SK-N-SH (cell line): ENCODE measurements at regions not wholly inside any gene's neighbourhood (a gene's known extent, or its start where the extent isn't known, plus 50 kb on each side); places are given as distances from the start of the nearest gene placed in this dataset.
A peak's percentile ranks its signal among the peaks of the same experiment; 100 is the strongest.

Experiments
- CTCF ChIA-PET: fragments of 300-600, 350-600 bp; formaldehyde crosslinking; extraction: SDS; loops from one replicate; lab custom pipeline; 2021; lab: Yijun Ruan, JAX
- POLR2A ChIA-PET: fragments of 350-600 bp; sonication (Branson Sonifier 250); formaldehyde crosslinking; extraction: SDS; loops from one replicate; lab custom pipeline; 2020; ENCODE audit warnings: antibody characterized with exemption, inconsistent platforms; lab: Yijun Ruan, JAX
- DNase-seq: peaks from one replicate; pipeline ENCODE4 v3.0.0; 2012
- H2AFZ ChIP-seq: fragments of 200-600 bp; sonication (generic); 2 replicates; pipeline ENCODE4 v1.8.1; 2016; ENCODE audit warnings: antibody characterized with exemption, mild to moderate bottlenecking, low read depth
- H3F3A ChIP-seq: fragments of 200-600 bp; sonication (generic); replicated peaks from 2 replicates; pipeline ENCODE3; 2016; ENCODE audit warnings: antibody characterized with exemption, mild to moderate bottlenecking; ENCODE audit not compliant: insufficient read depth
- H3K27ac ChIP-seq, 2 experiments: fragments of 200-500 bp in 1 of 2; fragments of 200-600 bp in 1 of 2; sonication (Bioruptor generic) in 1 of 2; sonication (generic), shearing (Covaris generic) in 1 of 2; 2 replicates each; pipeline versions ENCODE4 v1.5.1 to v1.6.1; 2014 to 2016; ENCODE audit warnings: low read depth in 2 of 2, inconsistent platforms in 1 of 2, low read length in 1 of 2, mild to moderate bottlenecking in 1 of 2, mixed read lengths in 1 of 2
- H3K27me3 ChIP-seq: fragments of 200-600 bp; sonication (generic), shearing (Covaris generic); 2 replicates; pipeline ENCODE4 v1.6.1; 2016; ENCODE audit warnings: mixed run types; ENCODE audit not compliant: insufficient read depth
- H3K36me3 ChIP-seq, 2 experiments: fragments of 200-500 bp in 1 of 2; fragments of 200-600 bp in 1 of 2; sonication (Bioruptor generic) in 1 of 2; sonication (generic) in 1 of 2; replicated peaks in 1 of 2; 2 replicates each; pipeline versions ENCODE3 to v1.5.1; 2014 to 2016; ENCODE audit warnings: low read length in 1 of 2, mild to moderate bottlenecking in 1 of 2; ENCODE audit not compliant: insufficient read depth in 2 of 2, control insufficient read depth in 1 of 2
- H3K4me1 ChIP-seq, 2 experiments: fragments of 200-500 bp in 1 of 2; fragments of 200-600 bp in 1 of 2; sonication (Bioruptor generic) in 1 of 2; sonication (generic), shearing (Covaris generic) in 1 of 2; 2 replicates each; pipeline versions ENCODE4 v1.5.1 to v1.6.1; 2014 to 2016; ENCODE audit warnings: low read depth in 1 of 2, low read length in 1 of 2, mixed run types in 1 of 2; ENCODE audit not compliant: insufficient read depth in 2 of 2, control insufficient read depth in 1 of 2
- H3K4me2 ChIP-seq: fragments of 200-600 bp; sonication (generic), shearing (Covaris generic); 2 replicates; pipeline ENCODE4 v1.6.1; 2017; ENCODE audit warnings: mixed run types
- H3K4me3 ChIP-seq, 2 experiments: fragments of 200-500 bp in 1 of 2; fragments of 200-600 bp in 1 of 2; sonication (Bioruptor generic) in 1 of 2; sonication (generic), shearing (Covaris generic) in 1 of 2; 2 replicates each; pipeline versions ENCODE4 v1.5.1 to v1.8.1; 2014 to 2016; ENCODE audit warnings: low read depth in 2 of 2, inconsistent platforms in 1 of 2, low read length in 1 of 2, mild to moderate bottlenecking in 1 of 2, mixed read lengths in 1 of 2, moderate library complexity in 1 of 2
- H3K79me2 ChIP-seq: fragments of 200-600 bp; sonication (generic); 2 replicates; pipeline ENCODE4 v1.8.1; 2017; ENCODE audit warnings: mild to moderate bottlenecking; ENCODE audit not compliant: insufficient read depth
- H3K9ac ChIP-seq: fragments of 200-600 bp; sonication (generic); 2 replicates; pipeline ENCODE4 v1.6.1; 2017; ENCODE audit warnings: mixed run types
- H3K9me2 ChIP-seq: fragments of 200-600 bp; sonication (generic); 2 replicates; pipeline ENCODE4 v1.6.1; 2017; ENCODE audit warnings: mixed run types
- H3K9me3 ChIP-seq: fragments of 200-600 bp; sonication (generic); 2 replicates; pipeline ENCODE4 v1.6.1; 2017; ENCODE audit warnings: mixed run types, mild to moderate bottlenecking, moderate library complexity
- H4K20me1 ChIP-seq: fragments of 200-600 bp; sonication (generic); 2 replicates; pipeline ENCODE4 v1.6.1; 2017; ENCODE audit warnings: mild to moderate bottlenecking, mixed run types; ENCODE audit not compliant: insufficient read depth
- EP300 ChIP-seq, 2 experiments: IDR thresholded peaks; 2 replicates each; pipeline versions ENCODE4 v1.4.0 to v1.6.1; 2012; ENCODE audit warnings: borderline replicate concordance in 1 of 2, low read depth in 1 of 2, low read length in 1 of 2
- FOXJ3 ChIP-seq: sonication (generic); formaldehyde crosslinking; IDR thresholded peaks from 2 replicates; pipeline ENCODE4 v1.5.1; 2020; ENCODE audit warnings: mild to moderate bottlenecking, missing genetic modification reagents
- GABPA ChIP-seq: IDR thresholded peaks from 2 replicates; pipeline ENCODE4 v1.4.0; 2012; ENCODE audit warnings: low read depth, mild to moderate bottlenecking
- GATA2 ChIP-seq: sonication (generic); formaldehyde crosslinking; IDR thresholded peaks from 2 replicates; pipeline ENCODE4 v1.5.0; 2020; ENCODE audit warnings: mild to moderate bottlenecking, missing genetic modification reagents
- NRF1 ChIP-seq: IDR thresholded peaks from 2 replicates; pipeline ENCODE4 v1.6.1; 2012; ENCODE audit warnings: low read depth, mild to moderate bottlenecking, low read length
- POLR2AphosphoS5 ChIP-seq: IDR thresholded peaks from 2 replicates; pipeline ENCODE4 v1.6.1; 2012; ENCODE audit warnings: low read depth, low read length
- SMC3 ChIP-seq: IDR thresholded peaks from 2 replicates; pipeline ENCODE4 v1.6.1; 2012; ENCODE audit warnings: low read depth, low read length, improper control_type of control experiment
- WGBS: methylation state at CpG from one replicate; pipeline ENCODE4 v1.1.6; 2017; ENCODE audit warnings: low lambda C conversion rate; 5-methylcytosine and 5-hydroxymethylcytosine counted together
- TF ChIP-seq, protein P1 (sequence below): IDR thresholded peaks from 2 replicates; pipeline ENCODE4 v1.6.1; 2012; ENCODE audit warnings: mild to moderate bottlenecking, low read depth, low read length, moderate library complexity
- TF ChIP-seq, protein P2 (sequence below): fragments of 200-600 bp; sonication (generic); IDR thresholded peaks from 2 replicates; pipeline ENCODE4 v1.6.1; 2017; ENCODE audit warnings: antibody characterized with exemption, mild to moderate bottlenecking, moderate library complexity
- TF ChIP-seq, protein P3 (sequence below): IDR thresholded peaks from 2 replicates; pipeline ENCODE4 v1.4.0; 2012; ENCODE audit warnings: low read depth, borderline replicate concordance

DNA sequence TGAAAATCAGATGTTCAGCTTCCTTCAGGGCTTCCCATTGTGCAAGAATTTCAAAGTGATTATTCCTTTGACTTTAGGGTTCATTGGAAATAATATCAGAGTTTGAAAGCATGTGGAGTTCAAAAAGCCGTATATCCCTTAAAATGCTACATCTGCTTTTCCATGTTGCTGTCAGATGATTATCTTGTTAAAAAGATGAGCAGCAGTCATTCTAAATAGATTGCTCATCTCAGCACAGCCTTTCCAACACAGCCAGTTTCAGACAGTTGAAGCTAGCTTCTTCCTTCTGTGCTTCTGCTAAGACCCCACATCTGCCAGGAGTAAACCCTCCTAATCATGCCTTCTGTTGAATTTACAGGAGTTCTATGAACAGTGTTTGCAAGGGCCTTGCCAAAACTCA lies 204.4 kb upstream of the PTER start:
- Histone ChIP-seq H3K4me2 (no peak overlapping the region), H3K4me1 (peaks cover 0 to 9% of the 10 kb centered on the region in 2 experiments; a peak in 1 of 4 replicates), H3K9ac (no peak overlapping the region), H3K4me3 (no peak overlapping the region), H3F3A (no peaks in the 10 kb centered on the region), H3K36me3 (no peaks in the 10 kb centered on the region), H2AFZ (no peak overlapping the region), H3K27me3 (no peaks in the 10 kb centered on the region), H3K9me3 (0 out of 2 replicates have a peak, but pooled peaks cover 3% of the 10 kb centered on the region), H3K9me2 (no peaks in the 10 kb centered on the region), H4K20me1 (no peaks in the 10 kb centered on the region), H3K27ac (no peak overlapping the region), H3K79me2 (no peaks in the 10 kb centered on the region)
- DNase-seq = no peak
- WGBS = 9% methylated on average over 1 of the region's 1 CpG
- CTCF ChIA-PET = no interaction called here
- peak; percentile 65 for TF ChIP-seq GATA2 (CRISPR knock-in tag)
- TF ChIP-seq, protein P1, sequence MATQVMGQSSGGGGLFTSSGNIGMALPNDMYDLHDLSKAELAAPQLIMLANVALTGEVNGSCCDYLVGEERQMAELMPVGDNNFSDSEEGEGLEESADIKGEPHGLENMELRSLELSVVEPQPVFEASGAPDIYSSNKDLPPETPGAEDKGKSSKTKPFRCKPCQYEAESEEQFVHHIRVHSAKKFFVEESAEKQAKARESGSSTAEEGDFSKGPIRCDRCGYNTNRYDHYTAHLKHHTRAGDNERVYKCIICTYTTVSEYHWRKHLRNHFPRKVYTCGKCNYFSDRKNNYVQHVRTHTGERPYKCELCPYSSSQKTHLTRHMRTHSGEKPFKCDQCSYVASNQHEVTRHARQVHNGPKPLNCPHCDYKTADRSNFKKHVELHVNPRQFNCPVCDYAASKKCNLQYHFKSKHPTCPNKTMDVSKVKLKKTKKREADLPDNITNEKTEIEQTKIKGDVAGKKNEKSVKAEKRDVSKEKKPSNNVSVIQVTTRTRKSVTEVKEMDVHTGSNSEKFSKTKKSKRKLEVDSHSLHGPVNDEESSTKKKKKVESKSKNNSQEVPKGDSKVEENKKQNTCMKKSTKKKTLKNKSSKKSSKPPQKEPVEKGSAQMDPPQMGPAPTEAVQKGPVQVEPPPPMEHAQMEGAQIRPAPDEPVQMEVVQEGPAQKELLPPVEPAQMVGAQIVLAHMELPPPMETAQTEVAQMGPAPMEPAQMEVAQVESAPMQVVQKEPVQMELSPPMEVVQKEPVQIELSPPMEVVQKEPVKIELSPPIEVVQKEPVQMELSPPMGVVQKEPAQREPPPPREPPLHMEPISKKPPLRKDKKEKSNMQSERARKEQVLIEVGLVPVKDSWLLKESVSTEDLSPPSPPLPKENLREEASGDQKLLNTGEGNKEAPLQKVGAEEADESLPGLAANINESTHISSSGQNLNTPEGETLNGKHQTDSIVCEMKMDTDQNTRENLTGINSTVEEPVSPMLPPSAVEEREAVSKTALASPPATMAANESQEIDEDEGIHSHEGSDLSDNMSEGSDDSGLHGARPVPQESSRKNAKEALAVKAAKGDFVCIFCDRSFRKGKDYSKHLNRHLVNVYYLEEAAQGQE = no peak
- no peak for TF ChIP-seq GABPA
- POLR2A ChIA-PET = no interaction called here

DNA sequence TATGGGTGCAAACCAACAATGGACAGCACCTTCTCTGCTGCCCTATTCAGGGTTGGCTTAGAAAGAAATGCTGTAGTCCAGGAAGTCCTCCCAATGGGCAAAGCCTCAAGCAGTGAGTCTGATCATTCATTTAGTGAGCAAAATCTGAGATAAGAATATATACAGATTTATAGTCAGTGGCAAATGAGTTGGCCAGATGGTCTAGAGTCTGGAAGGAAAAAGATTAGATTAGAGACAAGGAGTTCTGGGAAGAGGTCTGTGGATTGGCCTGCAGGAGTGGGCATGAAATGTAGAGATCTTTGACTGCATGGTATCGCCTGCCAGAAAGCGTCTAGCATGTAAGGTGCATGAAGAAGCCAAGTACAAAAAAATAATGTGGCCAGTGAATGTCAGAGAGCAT lies 201.9 kb upstream of the PTER start:
- H4K20me1 ChIP-seq = no peaks in the 10 kb centered on the region
- H3K36me3 ChIP-seq = no peaks in the 10 kb centered on the region
- H3K9me3 ChIP-seq = no peaks in the 10 kb centered on the region; the same call in 1 of the 2 replicates
- peaks cover 0 to 9% of the 10 kb centered on the region in 2 experiments; a peak in 1 of 4 replicates for H3K4me1 ChIP-seq
- H3K79me2 ChIP-seq = no peaks in the 10 kb centered on the region
- CTCF ChIA-PET = no interaction called here
- H3K27me3 ChIP-seq = no peaks in the 10 kb centered on the region
- H3K4me3 ChIP-seq = no peak overlapping the region
- DNase-seq = no peak
- H3K4me2 ChIP-seq = no peak overlapping the region
- no peak overlapping the region for H3K27ac ChIP-seq
- H3K9me2 ChIP-seq = no peaks in the 10 kb centered on the region
- H3F3A ChIP-seq = no peaks in the 10 kb centered on the region
- H3K9ac ChIP-seq = no peak overlapping the region
- POLR2A ChIA-PET = no interaction called here
- WGBS = 32% methylated on average over 2 of the region's 2 CpGs
- TF ChIP-seq SMC3 = no peak
- no peak for TF ChIP-seq FOXJ3
- peak in 1 of 2 experiments; percentile 48; a peak in 1 of 4 replicates for TF ChIP-seq EP300 (IDR thresholded peaks at IDR 0.05; ENCODE audit: borderline replicate concordance in 1 of 2, low read depth in 1 of 2, low read length in 1 of 2)
- no peak for TF ChIP-seq NRF1
- TF ChIP-seq POLR2AphosphoS5 = no peak
- TF ChIP-seq, protein P2, sequence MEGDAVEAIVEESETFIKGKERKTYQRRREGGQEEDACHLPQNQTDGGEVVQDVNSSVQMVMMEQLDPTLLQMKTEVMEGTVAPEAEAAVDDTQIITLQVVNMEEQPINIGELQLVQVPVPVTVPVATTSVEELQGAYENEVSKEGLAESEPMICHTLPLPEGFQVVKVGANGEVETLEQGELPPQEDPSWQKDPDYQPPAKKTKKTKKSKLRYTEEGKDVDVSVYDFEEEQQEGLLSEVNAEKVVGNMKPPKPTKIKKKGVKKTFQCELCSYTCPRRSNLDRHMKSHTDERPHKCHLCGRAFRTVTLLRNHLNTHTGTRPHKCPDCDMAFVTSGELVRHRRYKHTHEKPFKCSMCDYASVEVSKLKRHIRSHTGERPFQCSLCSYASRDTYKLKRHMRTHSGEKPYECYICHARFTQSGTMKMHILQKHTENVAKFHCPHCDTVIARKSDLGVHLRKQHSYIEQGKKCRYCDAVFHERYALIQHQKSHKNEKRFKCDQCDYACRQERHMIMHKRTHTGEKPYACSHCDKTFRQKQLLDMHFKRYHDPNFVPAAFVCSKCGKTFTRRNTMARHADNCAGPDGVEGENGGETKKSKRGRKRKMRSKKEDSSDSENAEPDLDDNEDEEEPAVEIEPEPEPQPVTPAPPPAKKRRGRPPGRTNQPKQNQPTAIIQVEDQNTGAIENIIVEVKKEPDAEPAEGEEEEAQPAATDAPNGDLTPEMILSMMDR = no peak
- no peak for TF ChIP-seq GABPA
- TF ChIP-seq, protein P3, sequence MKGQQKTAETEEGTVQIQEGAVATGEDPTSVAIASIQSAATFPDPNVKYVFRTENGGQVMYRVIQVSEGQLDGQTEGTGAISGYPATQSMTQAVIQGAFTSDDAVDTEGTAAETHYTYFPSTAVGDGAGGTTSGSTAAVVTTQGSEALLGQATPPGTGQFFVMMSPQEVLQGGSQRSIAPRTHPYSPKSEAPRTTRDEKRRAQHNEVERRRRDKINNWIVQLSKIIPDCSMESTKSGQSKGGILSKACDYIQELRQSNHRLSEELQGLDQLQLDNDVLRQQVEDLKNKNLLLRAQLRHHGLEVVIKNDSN = no peak
- TF ChIP-seq GATA2 (CRISPR knock-in tag) = peak; percentile 40; the same call in 1 of the 2 replicates
- TF ChIP-seq, all 33 proteins: peak for 2
- no peak overlapping the region for H2AFZ ChIP-seq
